GM12878 (cell line): ENCODE measurements at regions not wholly inside any gene's neighbourhood (a gene's known extent, or its start where the extent isn't known, plus 50 kb on each side); places are given as distances from the start of the nearest gene placed in this dataset.

Experiments used
- ATAC-seq: fragments of 200-7000 bp; cut with Tn5 transposase; 3 replicates; pipeline ENCODE4 v1.9.1; 2020; ENCODE audit warnings: mild to moderate bottlenecking, moderate library complexity
- BruUV-seq: library from RNA; stranded (reverse); fragments of 400-500 nt; replicated peaks from 2 replicates; lab custom pipeline; 2021; lab: Mats Ljungman, UMichigan
- CTCF ChIA-PET: fragments of 300-600 bp; sonication (Branson Sonifier 250); formaldehyde crosslinking; extraction: SDS; loops from one replicate; lab custom pipeline; 2021; ENCODE audit warnings: inconsistent platforms; lab: Yijun Ruan, JAX
- POLR2A ChIA-PET: fragments of 350-600 bp; formaldehyde crosslinking; extraction: SDS; loops from one replicate; lab custom pipeline; 2021; ENCODE audit warnings: inconsistent platforms; lab: Charles Lee
- RAD21 ChIA-PET: fragments of 300-600 bp; sonication (Branson Sonifier 250); formaldehyde crosslinking; loops from one replicate; lab custom pipeline; 2023; ENCODE audit warnings: antibody characterized with exemption; ENCODE audit not compliant: unreplicated experiment; lab: Charles Lee
- SMC1A ChIA-PET: fragments of 300-600 bp; sonication (Branson Sonifier 250); formaldehyde crosslinking; loops from one replicate; lab custom pipeline; 2023; ENCODE audit not compliant: unreplicated experiment, uncharacterized antibody; lab: Charles Lee
- DNase-seq: peaks from one replicate; pipeline ENCODE4 v3.0.0-alpha.2; 2011; ENCODE audit warnings: low read depth, low spot score
- FAIRE-seq: peaks from 3 replicates; lab custom pipeline; 2011; peaks lifted over from hg19 to GRCh38; lab: Jason Lieb, UNC
- H2AFZ ChIP-seq: 2 replicates; pipeline ENCODE4 v1.6.0; 2011; ENCODE audit warnings: low read depth, low read length, control low read depth; ENCODE audit not compliant: control insufficient read depth
- H3K27ac ChIP-seq: 2 replicates; pipeline ENCODE4 v1.5.1; 2011; ENCODE audit warnings: control low read depth; ENCODE audit not compliant: control insufficient read depth, insufficient read depth
- H3K27me3 ChIP-seq, 2 experiments: replicated peaks in 1 of 2; 2 replicates each; pipeline versions ENCODE4 v1.6.0 to v1.6.1; 2011; ENCODE audit warnings: low read length in 1 of 2; ENCODE audit not compliant: control insufficient read depth in 2 of 2, insufficient read depth in 2 of 2
- H3K36me3 ChIP-seq, 2 experiments: 2 replicates each; pipeline ENCODE4 v1.5.1; 2011; ENCODE audit warnings: low read length in 1 of 2; ENCODE audit not compliant: control insufficient read depth in 2 of 2, insufficient read depth in 2 of 2
- H3K4me1 ChIP-seq: 2 replicates; pipeline ENCODE4 v1.6.1; 2011; ENCODE audit warnings: mild to moderate bottlenecking, low read length, moderate library complexity, mixed read lengths; ENCODE audit not compliant: control insufficient read depth, insufficient read depth
- H3K4me2 ChIP-seq: 2 replicates; pipeline ENCODE4 v1.6.0; 2011; ENCODE audit warnings: control low read depth; ENCODE audit not compliant: control insufficient read depth, insufficient read depth
- H3K4me3 ChIP-seq: fragments of 200-600 bp; sonication (generic); 2 replicates; pipeline ENCODE4 v1.5.1; 2016
- H3K79me2 ChIP-seq: 2 replicates; pipeline ENCODE4 v1.6.0; 2011; ENCODE audit warnings: low read length; ENCODE audit not compliant: control insufficient read depth, insufficient read depth
- H3K9ac ChIP-seq: 2 replicates; pipeline ENCODE4 v1.8.0; 2011; ENCODE audit warnings: low read length, control low read depth, mixed read lengths; ENCODE audit not compliant: control insufficient read depth, insufficient read depth
- H3K9me3 ChIP-seq: replicated peaks from 3 replicates; pipeline ENCODE4 v1.5.1; 2011; ENCODE audit warnings: mild to moderate bottlenecking, low read length; ENCODE audit not compliant: control insufficient read depth, insufficient read depth
- H4K20me1 ChIP-seq: 2 replicates; pipeline ENCODE4 v1.6.0; 2011; ENCODE audit not compliant: control insufficient read depth, insufficient read depth
- CEBPB ChIP-seq, 2 experiments: fragments of 150-350 bp in 1 of 2; IDR thresholded peaks; 2 replicates each; pipeline ENCODE4 v1.6.1; 2012 to 2014; ENCODE audit warnings: low read depth in 2 of 2, low read length in 2 of 2, borderline replicate concordance in 1 of 2, inconsistent platforms in 1 of 2
- LARP7 ChIP-seq: fragments of 450-650 bp; IDR thresholded peaks from 2 replicates; pipeline ENCODE4 v1.6.1; 2017; ENCODE audit warnings: mild to moderate bottlenecking
- ZBTB33 ChIP-seq: fragments of 450-650 bp; IDR thresholded peaks from 2 replicates; pipeline ENCODE4 v1.6.1; 2017; ENCODE audit warnings: mild to moderate bottlenecking
- WGBS: methylation state at CpG from one replicate; pipeline ENCODE4 v1.1.6; 2016; ENCODE audit warnings: low lambda C conversion rate; ENCODE audit not compliant: insufficient replicate concordance, insufficient coverage; ENCODE audit errors: missing lambda C conversion rate; 5-methylcytosine and 5-hydroxymethylcytosine counted together
- in situ Hi-C: fragments of 300-500 bp; cut with MboI; formaldehyde crosslinking; loops from 9 replicates; pipeline ENCODE4 v1.14.3; 2018; ENCODE audit warnings: mixed read lengths
- intact Hi-C: fragments of 100-400 bp; cut with micrococcal nuclease; formaldehyde crosslinking; loops from one replicate; pipeline ENCODE4 v1.14.2; 2022; ENCODE audit not compliant: unreplicated experiment

- no peaks in the 10 kb centered on the region for H3K9me3 ChIP-seq
- no peaks in the 10 kb centered on the region for H4K20me1 ChIP-seq
- intact Hi-C loops, result no loop called here
- H3K4me1 ChIP-seq, result no peaks in the 10 kb centered on the region
- in situ Hi-C loops, result no loop called here
- ChIA-PET SMC1A (no interaction called here), CTCF (no interaction called here), POLR2A (no interaction called here), RAD21 (no interaction called here)
- H3K79me2 ChIP-seq, result no peaks in the 10 kb centered on the region
- no peak for FAIRE-seq
- no peak overlapping the region for H3K27ac ChIP-seq
- H3K27me3 ChIP-seq, result no peaks in the 10 kb centered on the region
- H2AFZ ChIP-seq, result no peak overlapping the region
- H3K9ac ChIP-seq, result no peak overlapping the region
- 7% methylated on average over 1 of the region's 1 CpG for WGBS
- H3K4me3 ChIP-seq, result no peak overlapping the region
- no peak overlapping the region for H3K4me2 ChIP-seq
- no TSS peak for BruUV-seq
- DNase-seq, result no peak
- no peaks in the 10 kb centered on the region for H3K36me3 ChIP-seq
- no peak for TF ChIP-seq LARP7
- ATAC-seq, result no peak
Measured at GRCh38 chr16:75931970-75932369, 205.7 kb upstream of the CPHXL start.

- BruUV-seq, result no TSS peak
- FAIRE-seq, result no peak
- no peak for ATAC-seq
- no peaks in the 10 kb centered on the region for H4K20me1 ChIP-seq
- no peaks in the 10 kb centered on the region for H3K9me3 ChIP-seq
- POLR2A ChIA-PET, result no interaction called here
- CTCF ChIA-PET, result no interaction called here
- in situ Hi-C loops, result no loop called here
- DNase-seq, result no peak
- no peak overlapping the region for H3K4me2 ChIP-seq
- H3K9ac ChIP-seq, result no peak overlapping the region
- H3K36me3 ChIP-seq, result no peaks in the 10 kb centered on the region
- H3K27ac ChIP-seq, result no peak overlapping the region
- H2AFZ ChIP-seq, result no peak overlapping the region
- H3K4me3 ChIP-seq, result no peak overlapping the region
- RAD21 ChIA-PET, result no interaction called here
- H3K4me1 ChIP-seq, result no peaks in the 10 kb centered on the region
- 30% methylated on average over 8 of the region's 8 CpGs for WGBS
- TF ChIP-seq CEBPB (IDR thresholded peaks at IDR 0.05; ENCODE audit: borderline replicate concordance in 1 of 2, low read depth in 2 of 2, low read length in 2 of 2) (no peak), ZBTB33 (no peak)
- TF ChIP-seq, all 136 proteins: peak for 0
- Histone ChIP-seq H3K79me2 (no peaks in the 10 kb centered on the region), H3K27me3 (no peaks in the 10 kb centered on the region)
- SMC1A ChIA-PET, result no interaction called here
- intact Hi-C loops, result no loop called here
Measured at GRCh38 chr16:75938818-75939217, 212.5 kb upstream of the CPHXL start.
